ENCODE measurements at regions not wholly inside any gene's neighbourhood (a gene's known extent, or its start where the extent isn't known, plus 50 kb on each side); places are given as distances from the start of the nearest gene placed in this dataset.

- no peak for DNase-seq (ENCODE audit: low spot score)
- TF ChIP-seq, protein P1, sequence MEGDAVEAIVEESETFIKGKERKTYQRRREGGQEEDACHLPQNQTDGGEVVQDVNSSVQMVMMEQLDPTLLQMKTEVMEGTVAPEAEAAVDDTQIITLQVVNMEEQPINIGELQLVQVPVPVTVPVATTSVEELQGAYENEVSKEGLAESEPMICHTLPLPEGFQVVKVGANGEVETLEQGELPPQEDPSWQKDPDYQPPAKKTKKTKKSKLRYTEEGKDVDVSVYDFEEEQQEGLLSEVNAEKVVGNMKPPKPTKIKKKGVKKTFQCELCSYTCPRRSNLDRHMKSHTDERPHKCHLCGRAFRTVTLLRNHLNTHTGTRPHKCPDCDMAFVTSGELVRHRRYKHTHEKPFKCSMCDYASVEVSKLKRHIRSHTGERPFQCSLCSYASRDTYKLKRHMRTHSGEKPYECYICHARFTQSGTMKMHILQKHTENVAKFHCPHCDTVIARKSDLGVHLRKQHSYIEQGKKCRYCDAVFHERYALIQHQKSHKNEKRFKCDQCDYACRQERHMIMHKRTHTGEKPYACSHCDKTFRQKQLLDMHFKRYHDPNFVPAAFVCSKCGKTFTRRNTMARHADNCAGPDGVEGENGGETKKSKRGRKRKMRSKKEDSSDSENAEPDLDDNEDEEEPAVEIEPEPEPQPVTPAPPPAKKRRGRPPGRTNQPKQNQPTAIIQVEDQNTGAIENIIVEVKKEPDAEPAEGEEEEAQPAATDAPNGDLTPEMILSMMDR (IDR thresholded peaks at IDR 0.05; ENCODE audit: extremely low read depth, missing control alignments): no peak
These were observed 282.6 kb downstream of the NUF2 start for GRCh38 chr1:163604321-163604720.

- no peak for DNase-seq (ENCODE audit: low spot score)
- TF ChIP-seq, protein P1 (IDR thresholded peaks at IDR 0.05; ENCODE audit: extremely low read depth, missing control alignments): no peak
These were observed 283.1 kb downstream of the NUF2 start for GRCh38 chr1:163604896-163605295.

- DNase-seq (ENCODE audit: low spot score): no peak
- TF ChIP-seq, protein P1 (IDR thresholded peaks at IDR 0.05; ENCODE audit: extremely low read depth, missing control alignments): no peak
These were observed 287.2 kb downstream of the NUF2 start for GRCh38 chr1:163608979-163609378.

- DNase-seq (ENCODE audit: low spot score): no peak
- TF ChIP-seq, protein P1 (IDR thresholded peaks at IDR 0.05; ENCODE audit: extremely low read depth, missing control alignments): no peak
These were observed 288.1 kb downstream of the NUF2 start for GRCh38 chr1:163609858-163610257.

GRCh38 chr1:163610486-163610885 lies 288.7 kb downstream of the NUF2 start:
- TF ChIP-seq, protein P1 (IDR thresholded peaks at IDR 0.05; ENCODE audit: extremely low read depth, missing control alignments): no peak
- no peak for DNase-seq (ENCODE audit: low spot score)

- no peak for DNase-seq (ENCODE audit: low spot score)
- TF ChIP-seq, protein P1 (IDR thresholded peaks at IDR 0.05; ENCODE audit: extremely low read depth, missing control alignments): no peak
These were observed 292.6 kb downstream of the NUF2 start for GRCh38 chr1:163614361-163614760.

DNA sequence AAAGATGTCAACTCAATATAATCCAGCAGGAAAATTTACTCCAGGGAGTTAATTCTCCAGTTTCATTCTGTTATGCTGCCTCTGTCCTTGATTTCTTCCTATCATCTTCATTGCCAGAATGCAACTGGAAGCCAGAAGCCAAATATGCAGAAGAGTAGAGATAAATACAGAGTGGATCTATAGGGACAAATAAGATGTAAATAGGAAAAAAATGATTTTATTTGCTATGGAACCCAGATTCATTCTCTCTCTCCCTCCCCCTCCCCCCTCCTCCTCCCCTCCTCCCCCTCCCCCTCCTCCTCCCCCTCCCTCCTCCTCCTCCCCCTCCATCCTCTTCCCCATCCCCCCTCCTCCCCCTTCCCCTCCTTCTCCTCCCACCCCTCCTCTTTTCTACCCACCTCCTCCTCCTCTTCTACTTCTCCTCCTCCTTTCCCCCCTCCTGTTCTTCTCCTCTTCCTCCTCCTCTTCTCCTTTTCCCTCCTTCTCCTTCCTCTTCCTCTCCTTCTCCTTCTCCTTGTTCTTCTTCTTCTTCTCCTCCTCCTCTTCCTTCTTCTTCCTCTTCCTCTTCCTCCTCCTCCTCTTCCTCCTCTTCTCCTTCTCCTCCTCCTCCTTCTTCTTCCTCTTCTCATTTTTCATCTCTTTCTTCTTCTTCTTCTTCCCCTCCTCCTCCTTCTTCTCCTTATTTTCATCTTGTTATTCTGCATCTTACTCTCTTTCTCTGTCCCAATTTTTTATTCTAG lies 306.4 kb downstream of the NUF2 start:
- no peak for DNase-seq (ENCODE audit: low spot score)
- TF ChIP-seq, protein P1 (IDR thresholded peaks at IDR 0.05; ENCODE audit: extremely low read depth, missing control alignments): no peak

Data from GM20000 (cell line).